ENCODE measurements at regions not wholly inside any gene's neighbourhood (a gene's known extent, or its start where the extent isn't known, plus 50 kb on each side); places are given as distances from the start of the nearest gene placed in this dataset.

DNA sequence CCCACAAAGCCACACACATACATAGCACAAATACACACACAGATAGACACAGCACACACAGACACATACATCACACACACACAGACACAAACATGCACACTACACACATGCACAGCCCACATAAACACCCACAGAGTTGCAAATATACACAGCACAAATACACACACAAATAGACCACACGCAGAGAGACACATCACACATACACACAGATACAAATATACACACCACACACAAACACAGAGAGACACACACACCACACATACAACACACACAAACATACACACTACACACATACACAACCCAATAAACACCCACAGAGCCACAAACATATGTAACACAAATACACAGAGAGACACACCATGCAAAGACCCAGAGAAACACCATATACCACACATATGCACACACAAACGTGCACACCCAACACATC is 154.9 kb downstream of the GLUL start:
- TF ChIP-seq, protein P1, sequence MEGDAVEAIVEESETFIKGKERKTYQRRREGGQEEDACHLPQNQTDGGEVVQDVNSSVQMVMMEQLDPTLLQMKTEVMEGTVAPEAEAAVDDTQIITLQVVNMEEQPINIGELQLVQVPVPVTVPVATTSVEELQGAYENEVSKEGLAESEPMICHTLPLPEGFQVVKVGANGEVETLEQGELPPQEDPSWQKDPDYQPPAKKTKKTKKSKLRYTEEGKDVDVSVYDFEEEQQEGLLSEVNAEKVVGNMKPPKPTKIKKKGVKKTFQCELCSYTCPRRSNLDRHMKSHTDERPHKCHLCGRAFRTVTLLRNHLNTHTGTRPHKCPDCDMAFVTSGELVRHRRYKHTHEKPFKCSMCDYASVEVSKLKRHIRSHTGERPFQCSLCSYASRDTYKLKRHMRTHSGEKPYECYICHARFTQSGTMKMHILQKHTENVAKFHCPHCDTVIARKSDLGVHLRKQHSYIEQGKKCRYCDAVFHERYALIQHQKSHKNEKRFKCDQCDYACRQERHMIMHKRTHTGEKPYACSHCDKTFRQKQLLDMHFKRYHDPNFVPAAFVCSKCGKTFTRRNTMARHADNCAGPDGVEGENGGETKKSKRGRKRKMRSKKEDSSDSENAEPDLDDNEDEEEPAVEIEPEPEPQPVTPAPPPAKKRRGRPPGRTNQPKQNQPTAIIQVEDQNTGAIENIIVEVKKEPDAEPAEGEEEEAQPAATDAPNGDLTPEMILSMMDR (IDR thresholded peaks at IDR 0.05): no peak
- TF ChIP-seq POLR2AphosphoS5 (IDR thresholded peaks at IDR 0.05): no peak

All from esophagus muscularis mucosa (tissue), 3 donors.